ENCODE measurements at regions not wholly inside any gene's neighbourhood (a gene's known extent, or its start where the extent isn't known, plus 50 kb on each side); places are given as distances from the start of the nearest gene placed in this dataset.

DNA sequence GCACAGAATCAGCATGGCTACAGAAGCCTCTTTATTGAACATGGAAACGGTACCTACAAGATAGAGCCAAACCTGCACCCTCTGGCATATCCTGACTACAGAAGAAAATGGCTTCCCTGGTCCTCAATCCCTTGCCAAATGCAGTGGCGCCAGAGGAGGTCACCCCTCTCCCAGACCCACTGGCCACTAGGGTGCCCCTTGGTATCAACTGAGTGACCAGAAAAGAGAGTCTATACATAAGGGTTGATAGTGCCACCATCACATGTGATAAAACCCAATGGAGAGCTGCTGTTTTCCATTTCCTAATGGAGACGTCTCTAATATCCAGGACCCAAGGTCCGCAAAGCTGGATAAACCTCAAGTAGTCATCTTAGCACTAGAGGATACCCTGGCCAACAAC lies 52.7 kb upstream of the ALK start:
- no peaks in the 10 kb centered on the region for H3K36me3 ChIP-seq
- intact Hi-C loops (cut with DNase I; ENCODE audit: low total_unique reads) = no loop called here
- no peaks in the 10 kb centered on the region for H3K27me3 ChIP-seq
- no peaks in the 10 kb centered on the region for H3K9me3 ChIP-seq
- H3K27ac ChIP-seq = no peak overlapping the region
- no peak for DNase-seq
- TF ChIP-seq, protein P1, sequence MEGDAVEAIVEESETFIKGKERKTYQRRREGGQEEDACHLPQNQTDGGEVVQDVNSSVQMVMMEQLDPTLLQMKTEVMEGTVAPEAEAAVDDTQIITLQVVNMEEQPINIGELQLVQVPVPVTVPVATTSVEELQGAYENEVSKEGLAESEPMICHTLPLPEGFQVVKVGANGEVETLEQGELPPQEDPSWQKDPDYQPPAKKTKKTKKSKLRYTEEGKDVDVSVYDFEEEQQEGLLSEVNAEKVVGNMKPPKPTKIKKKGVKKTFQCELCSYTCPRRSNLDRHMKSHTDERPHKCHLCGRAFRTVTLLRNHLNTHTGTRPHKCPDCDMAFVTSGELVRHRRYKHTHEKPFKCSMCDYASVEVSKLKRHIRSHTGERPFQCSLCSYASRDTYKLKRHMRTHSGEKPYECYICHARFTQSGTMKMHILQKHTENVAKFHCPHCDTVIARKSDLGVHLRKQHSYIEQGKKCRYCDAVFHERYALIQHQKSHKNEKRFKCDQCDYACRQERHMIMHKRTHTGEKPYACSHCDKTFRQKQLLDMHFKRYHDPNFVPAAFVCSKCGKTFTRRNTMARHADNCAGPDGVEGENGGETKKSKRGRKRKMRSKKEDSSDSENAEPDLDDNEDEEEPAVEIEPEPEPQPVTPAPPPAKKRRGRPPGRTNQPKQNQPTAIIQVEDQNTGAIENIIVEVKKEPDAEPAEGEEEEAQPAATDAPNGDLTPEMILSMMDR (IDR thresholded peaks at IDR 0.05) = no peak
- H3K4me1 ChIP-seq = no peaks in the 10 kb centered on the region
- no peak overlapping the region for H3K4me3 ChIP-seq

GRCh38 chr2:29977284-29977683 lies 55.9 kb upstream of the ALK start:
- no peaks in the 10 kb centered on the region for H3K27me3 ChIP-seq
- no peaks in the 10 kb centered on the region for H3K9me3 ChIP-seq
- intact Hi-C loops (cut with DNase I; ENCODE audit: low total_unique reads) = no loop called here
- H3K4me1 ChIP-seq = no peaks in the 10 kb centered on the region
- no peak overlapping the region for H3K27ac ChIP-seq
- TF ChIP-seq, protein P1 (IDR thresholded peaks at IDR 0.05) = no peak
- no peak overlapping the region for H3K4me3 ChIP-seq
- no peak for DNase-seq
- no peaks in the 10 kb centered on the region for H3K36me3 ChIP-seq

GRCh38 chr2:29981402-29981801 lies 60.0 kb upstream of the ALK start:
- no peak overlapping the region for H3K27ac ChIP-seq
- intact Hi-C loops (cut with DNase I; ENCODE audit: low total_unique reads) = no loop called here
- no peaks in the 10 kb centered on the region for H3K36me3 ChIP-seq
- no peak overlapping the region for H3K4me3 ChIP-seq
- H3K27me3 ChIP-seq = no peaks in the 10 kb centered on the region
- no peaks in the 10 kb centered on the region for H3K4me1 ChIP-seq
- no peak for DNase-seq
- TF ChIP-seq, protein P1 (IDR thresholded peaks at IDR 0.05) = no peak
- no peaks in the 10 kb centered on the region for H3K9me3 ChIP-seq

GRCh38 chr2:29983308-29983707 lies 61.9 kb upstream of the ALK start:
- intact Hi-C loops (cut with DNase I; ENCODE audit: low total_unique reads) = no loop called here
- Histone ChIP-seq H3K36me3 (no peaks in the 10 kb centered on the region), H3K9me3 (no peaks in the 10 kb centered on the region), H3K4me1 (no peaks in the 10 kb centered on the region), H3K27me3 (peaks cover 0 to 3% of the 10 kb centered on the region in 2 donors), H3K27ac (no peak overlapping the region), H3K4me3 (no peak overlapping the region)
- TF ChIP-seq, protein P1 (IDR thresholded peaks at IDR 0.05) = no peak
- DNase-seq = no peak

- no peaks in the 10 kb centered on the region for H3K36me3 ChIP-seq
- H3K9me3 ChIP-seq = no peaks in the 10 kb centered on the region
- intact Hi-C loops (cut with DNase I; ENCODE audit: low total_unique reads) = no loop called here
- H3K4me3 ChIP-seq = no peak overlapping the region
- no peak overlapping the region for H3K27ac ChIP-seq
- DNase-seq = no peak
- peaks cover 0 to 3% of the 10 kb centered on the region in 2 donors for H3K27me3 ChIP-seq
- no peaks in the 10 kb centered on the region for H3K4me1 ChIP-seq
- TF ChIP-seq, protein P1 (IDR thresholded peaks at IDR 0.05) = no peak
These were observed 65.8 kb upstream of the ALK start for GRCh38 chr2:29987146-29987545.

- H3K9me3 ChIP-seq = no peaks in the 10 kb centered on the region
- H3K36me3 ChIP-seq = no peaks in the 10 kb centered on the region
- no peaks in the 10 kb centered on the region for H3K4me1 ChIP-seq
- no peak for DNase-seq
- TF ChIP-seq, protein P1 (IDR thresholded peaks at IDR 0.05) = no peak
- no peak overlapping the region for H3K27ac ChIP-seq
- H3K27me3 ChIP-seq = peaks cover 0 to 3% of the 10 kb centered on the region in 2 donors
- intact Hi-C loops (cut with DNase I; ENCODE audit: low total_unique reads) = no loop called here
- H3K4me3 ChIP-seq = no peak overlapping the region
These were observed 68.7 kb upstream of the ALK start for GRCh38 chr2:29990129-29990528.
